ENCODE measurements at regions not wholly inside any gene's neighbourhood (a gene's known extent, or its start where the extent isn't known, plus 50 kb on each side); places are given as distances from the start of the nearest gene placed in this dataset.

DNA sequence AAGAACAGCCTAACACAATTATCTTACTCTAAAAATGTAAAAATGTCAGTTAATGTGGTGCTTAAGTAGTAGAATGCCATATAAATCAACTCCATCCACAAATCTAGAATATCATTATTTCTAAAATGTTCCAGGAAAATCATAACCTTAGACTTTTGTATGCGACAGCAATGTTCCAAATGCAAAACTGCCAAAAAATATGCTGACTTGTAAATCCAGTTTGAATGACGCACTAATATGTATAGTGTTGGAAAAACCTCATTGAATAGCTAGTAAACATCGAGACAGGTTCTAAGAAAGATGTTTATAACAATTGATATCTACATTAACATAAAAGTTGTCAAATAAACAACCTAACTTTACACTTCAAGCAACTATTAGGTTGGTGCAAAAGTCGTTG lies 469.1 kb upstream of the PRICKLE1 start:
- intact Hi-C loops (cut with DNase I), result no loop called here
- Histone ChIP-seq H3K36me3 (replicated peaks in 1 of 2) (no peaks in the 10 kb centered on the region), H3K9me3 (replicated peaks in 1 of 3) (no peaks in the 10 kb centered on the region), H3K27ac (no peak overlapping the region), H3K27me3 (no peaks in the 10 kb centered on the region), H3K4me1 (replicated peaks in 1 of 2) (no peaks in the 10 kb centered on the region), H3K4me3 (no peak overlapping the region)
- WGBS, 4 donors, result 81 to 90% (median 87%) methylated on average over 4 of the region's 4 CpGs
- DNase-seq, result no peak
- TF ChIP-seq, protein P1, sequence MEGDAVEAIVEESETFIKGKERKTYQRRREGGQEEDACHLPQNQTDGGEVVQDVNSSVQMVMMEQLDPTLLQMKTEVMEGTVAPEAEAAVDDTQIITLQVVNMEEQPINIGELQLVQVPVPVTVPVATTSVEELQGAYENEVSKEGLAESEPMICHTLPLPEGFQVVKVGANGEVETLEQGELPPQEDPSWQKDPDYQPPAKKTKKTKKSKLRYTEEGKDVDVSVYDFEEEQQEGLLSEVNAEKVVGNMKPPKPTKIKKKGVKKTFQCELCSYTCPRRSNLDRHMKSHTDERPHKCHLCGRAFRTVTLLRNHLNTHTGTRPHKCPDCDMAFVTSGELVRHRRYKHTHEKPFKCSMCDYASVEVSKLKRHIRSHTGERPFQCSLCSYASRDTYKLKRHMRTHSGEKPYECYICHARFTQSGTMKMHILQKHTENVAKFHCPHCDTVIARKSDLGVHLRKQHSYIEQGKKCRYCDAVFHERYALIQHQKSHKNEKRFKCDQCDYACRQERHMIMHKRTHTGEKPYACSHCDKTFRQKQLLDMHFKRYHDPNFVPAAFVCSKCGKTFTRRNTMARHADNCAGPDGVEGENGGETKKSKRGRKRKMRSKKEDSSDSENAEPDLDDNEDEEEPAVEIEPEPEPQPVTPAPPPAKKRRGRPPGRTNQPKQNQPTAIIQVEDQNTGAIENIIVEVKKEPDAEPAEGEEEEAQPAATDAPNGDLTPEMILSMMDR (IDR thresholded peaks at IDR 0.05), result no peak
- no peak for TF ChIP-seq POLR2A (IDR thresholded peaks at IDR 0.05)

- Histone ChIP-seq H3K27ac (no peak overlapping the region), H3K4me1 (replicated peaks in 1 of 2) (no peaks in the 10 kb centered on the region), H3K9me3 (replicated peaks in 1 of 3) (no peaks in the 10 kb centered on the region), H3K36me3 (replicated peaks in 1 of 2) (no peaks in the 10 kb centered on the region), H3K27me3 (no peaks in the 10 kb centered on the region), H3K4me3 (no peak overlapping the region)
- intact Hi-C loops (cut with DNase I), result no loop called here
- DNase-seq, result no peak
- TF ChIP-seq, protein P1 (IDR thresholded peaks at IDR 0.05), result no peak
- no peak for TF ChIP-seq POLR2A (IDR thresholded peaks at IDR 0.05)
Observed at GRCh38 chr12:43057566-43057965, 468.0 kb upstream of the PRICKLE1 start.

- whole genome bisulfite sequencing, 4 donors, result 50 to 67% (median 60%) methylated on average over 2 of the region's 2 CpGs
- H3K27me3 ChIP-seq, result no peaks in the 10 kb centered on the region
- no peaks in the 10 kb centered on the region for H3K9me3 ChIP-seq (replicated peaks in 1 of 3)
- no peak overlapping the region for H3K27ac ChIP-seq
- no peaks in the 10 kb centered on the region for H3K4me1 ChIP-seq (replicated peaks in 1 of 2)
- no peak overlapping the region for H3K4me3 ChIP-seq
- intact Hi-C loops (cut with DNase I), result no loop called here
- TF ChIP-seq, protein P1 (IDR thresholded peaks at IDR 0.05), result no peak
- no peak for TF ChIP-seq POLR2A (IDR thresholded peaks at IDR 0.05)
- DNase-seq, result no peak
- H3K36me3 ChIP-seq (replicated peaks in 1 of 2), result no peaks in the 10 kb centered on the region
Observed at GRCh38 chr12:43054085-43054484, 464.5 kb upstream of the PRICKLE1 start.

DNA sequence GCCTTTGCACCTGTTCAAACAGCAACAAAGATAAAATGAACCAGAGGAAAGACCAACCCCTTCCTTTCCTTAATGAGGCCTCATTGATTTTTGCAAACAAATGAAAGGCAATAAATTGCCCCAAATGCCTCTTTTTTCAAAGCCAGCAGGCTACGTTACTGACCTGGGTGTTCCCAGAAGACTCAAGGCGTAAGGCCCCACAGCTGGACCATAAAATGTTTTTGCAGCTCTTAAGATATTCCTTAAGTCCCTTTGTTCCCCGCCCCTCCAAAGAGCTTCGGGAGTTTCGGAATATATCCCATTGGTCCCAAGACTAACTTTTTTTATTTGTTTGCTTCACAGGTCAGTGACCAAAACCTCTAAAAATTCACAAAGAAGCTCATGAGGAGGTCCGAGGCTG lies 462.9 kb upstream of the PRICKLE1 start:
- Histone ChIP-seq H3K27me3 (no peaks in the 10 kb centered on the region), H3K27ac (no peak overlapping the region), H3K36me3 (replicated peaks in 1 of 2) (no peaks in the 10 kb centered on the region), H3K9me3 (replicated peaks in 1 of 3) (no peaks in the 10 kb centered on the region), H3K4me3 (no peak overlapping the region), H3K4me1 (replicated peaks in 1 of 2) (no peaks in the 10 kb centered on the region)
- intact Hi-C loops (cut with DNase I), result no loop called here
- 63 to 74% (median 68%) methylated on average over 6 of the region's 6 CpGs for WGBS, 4 donors
- DNase-seq, result no peak
- no peak for TF ChIP-seq POLR2A (IDR thresholded peaks at IDR 0.05)
- TF ChIP-seq, protein P1 (IDR thresholded peaks at IDR 0.05), result no peak

All from adrenal gland (tissue), 9 donors.